GM19328 (cell line): ENCODE measurements at regions not wholly inside any gene's neighbourhood (a gene's known extent, or its start where the extent isn't known, plus 50 kb on each side); places are given as distances from the start of the nearest gene placed in this dataset.
"Not testable (repeated sequence)": the region's sequence is repeated elsewhere in the genome, so short reads cannot be mapped to it uniquely, and the experiment has no call there.

ENCODE experiments used
- ATAC-seq: cut with Tn5 transposase; IDR thresholded peaks from one replicate; pipeline ENCODE4 v1.9.1; 2021; ENCODE audit warnings: mild to moderate bottlenecking, moderate library complexity; ENCODE audit not compliant: unreplicated experiment

GRCh38 chr10:117492504-117492903 lies 50.0 kb upstream of the EMX2 start:
- ATAC-seq = no peak

GRCh38 chr10:117488004-117488403 lies 54.5 kb upstream of the EMX2 start:
- ATAC-seq = no peak

- ATAC-seq = no peak
These were observed 55.9 kb upstream of the EMX2 start for GRCh38 chr10:117486606-117487005.

- ATAC-seq = no peak
These were observed 59.4 kb upstream of the EMX2 start for GRCh38 chr10:117483056-117483590.

- not testable (repeated sequence) for ATAC-seq
These were observed 61.5 kb upstream of the EMX2 start for GRCh38 chr10:117481011-117481410.

GRCh38 chr10:117480097-117480496 lies 62.4 kb upstream of the EMX2 start:
- ATAC-seq = no peak

- no peak for ATAC-seq
These were observed 64.4 kb upstream of the EMX2 start for GRCh38 chr10:117477961-117478670.

GRCh38 chr10:117477211-117477947 lies 65.2 kb upstream of the EMX2 start:
- no peak for ATAC-seq

GRCh38 chr10:117476716-117477115 lies 65.8 kb upstream of the EMX2 start:
- ATAC-seq = no peak

GRCh38 chr10:117476281-117476680 lies 66.3 kb upstream of the EMX2 start:
- ATAC-seq = no peak

GRCh38 chr10:117472872-117473271 lies 69.7 kb upstream of the EMX2 start:
- no peak for ATAC-seq

GRCh38 chr10:117471344-117471874 lies 71.1 kb upstream of the EMX2 start:
- ATAC-seq = no peak

- no peak for ATAC-seq
These were observed 71.8 kb upstream of the EMX2 start for GRCh38 chr10:117470733-117471132.

- no peak for ATAC-seq
These were observed 73.9 kb upstream of the EMX2 start for GRCh38 chr10:117468665-117469064.

GRCh38 chr10:117464176-117464575 lies 78.4 kb upstream of the EMX2 start:
- no peak for ATAC-seq

- no peak for ATAC-seq
These were observed 79.0 kb upstream of the EMX2 start for GRCh38 chr10:117463545-117463920.

GRCh38 chr10:117462816-117463544 lies 79.6 kb upstream of the EMX2 start:
- no peak for ATAC-seq

GRCh38 chr10:117462424-117462792 lies 80.1 kb upstream of the EMX2 start:
- no peak for ATAC-seq

GRCh38 chr10:117461766-117462423 lies 80.7 kb upstream of the EMX2 start:
- no peak for ATAC-seq

- no peak for ATAC-seq
These were observed 81.4 kb upstream of the EMX2 start for GRCh38 chr10:117460846-117461765.
